NT2/D1 (cell line): ENCODE measurements at regions not wholly inside any gene's neighbourhood (a gene's known extent, or its start where the extent isn't known, plus 50 kb on each side); places are given as distances from the start of the nearest gene placed in this dataset.

Experiments
- SUZ12 ChIP-seq: IDR thresholded peaks from 2 replicates; pipeline ENCODE4 v1.6.1; 2011; ENCODE audit not compliant: insufficient read length, insufficient read depth; ENCODE audit errors: extremely low read depth
- YY1 ChIP-seq: IDR thresholded peaks from 2 replicates; pipeline ENCODE4 v1.6.1; 2011; ENCODE audit not compliant: insufficient read length, insufficient read depth
- ZNF274 ChIP-seq: IDR thresholded peaks from 2 replicates; pipeline ENCODE4 v1.6.1; 2011; ENCODE audit warnings: mild to moderate bottlenecking, low read depth, low read length

- TF ChIP-seq YY1 (no peak), ZNF274 (no peak), SUZ12 (no peak)
Measured at GRCh38 chr17:53191878-53192277, 630.8 kb upstream of the KIF2B start.
